Progenitor cell of endocrine pancreas (in vitro differentiated cells): ENCODE measurements at regions not wholly inside any gene's neighbourhood (a gene's known extent, or its start where the extent isn't known, plus 50 kb on each side); places are given as distances from the start of the nearest gene placed in this dataset.

Experiments
- DNase-seq: peaks from one replicate; pipeline ENCODE4 v3.0.0; 2021; ENCODE audit warnings: low spot score; ENCODE audit not compliant: unreplicated experiment
- H3K27ac Mint-ChIP-seq: 2 replicates; pipeline ENCODE4 v1.8.0; 2021; ENCODE audit warnings: mild to moderate bottlenecking, moderate library complexity, mixed read lengths
- H3K27me3 Mint-ChIP-seq: 2 replicates; pipeline ENCODE4 v1.8.0; 2021; ENCODE audit warnings: mixed read lengths
- H3K36me3 Mint-ChIP-seq: 2 replicates; pipeline ENCODE4 v1.8.0; 2022; ENCODE audit warnings: mixed read lengths; ENCODE audit not compliant: insufficient read depth
- H3K4me1 Mint-ChIP-seq: 2 replicates; pipeline ENCODE4 v1.8.0; 2021; ENCODE audit warnings: low read depth, mixed read lengths
- H3K4me3 Mint-ChIP-seq: 2 replicates; pipeline ENCODE4 v1.8.0; 2021; ENCODE audit warnings: low read depth, mild to moderate bottlenecking, moderate library complexity, mixed read lengths
- H3K9me3 Mint-ChIP-seq: 2 replicates; pipeline ENCODE4 v1.8.0; 2021; ENCODE audit warnings: low read depth, mixed read lengths
- CTCF ChIP-seq: fragments of 200-600 bp; sonication (generic); IDR thresholded peaks from one replicate; pipeline ENCODE4 v1.5.0; 2021; ENCODE audit warnings: antibody characterized with exemption, mild to moderate bottlenecking; ENCODE audit not compliant: unreplicated experiment

GRCh38 chr3:71961891-71962290 lies 176.9 kb upstream of the PROK2 start:
- Mint-ChIP-seq H3K36me3 (no peaks in the 10 kb centered on the region), H3K27me3 (peaks cover 10% of the 10 kb centered on the region), H3K9me3 (no peaks in the 10 kb centered on the region), H3K4me3 (no peak overlapping the region), H3K27ac (no peak overlapping the region), H3K4me1 (no peaks in the 10 kb centered on the region)
- DNase-seq: no peak
- no peak for TF ChIP-seq CTCF

DNA sequence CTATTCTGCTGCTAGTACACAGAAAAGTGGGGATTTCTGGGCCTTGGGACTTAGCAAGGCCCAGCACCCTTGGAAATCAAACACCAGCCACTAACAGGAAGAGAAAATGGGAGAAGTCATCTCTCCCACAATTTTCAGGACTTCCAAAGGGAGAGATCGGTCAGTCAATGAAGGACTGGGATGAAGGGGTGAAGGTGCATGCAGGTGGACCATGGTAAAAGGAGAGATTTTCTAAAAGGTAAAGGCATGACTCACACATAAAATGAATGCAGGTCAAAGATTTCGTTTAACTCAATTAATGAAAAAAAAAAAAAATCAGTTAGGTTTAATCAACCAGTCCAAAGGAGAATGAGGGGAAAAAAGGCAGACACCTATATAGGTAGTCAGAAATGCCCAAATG lies 176.4 kb upstream of the PROK2 start:
- H3K4me1 Mint-ChIP-seq: no peaks in the 10 kb centered on the region

DNA sequence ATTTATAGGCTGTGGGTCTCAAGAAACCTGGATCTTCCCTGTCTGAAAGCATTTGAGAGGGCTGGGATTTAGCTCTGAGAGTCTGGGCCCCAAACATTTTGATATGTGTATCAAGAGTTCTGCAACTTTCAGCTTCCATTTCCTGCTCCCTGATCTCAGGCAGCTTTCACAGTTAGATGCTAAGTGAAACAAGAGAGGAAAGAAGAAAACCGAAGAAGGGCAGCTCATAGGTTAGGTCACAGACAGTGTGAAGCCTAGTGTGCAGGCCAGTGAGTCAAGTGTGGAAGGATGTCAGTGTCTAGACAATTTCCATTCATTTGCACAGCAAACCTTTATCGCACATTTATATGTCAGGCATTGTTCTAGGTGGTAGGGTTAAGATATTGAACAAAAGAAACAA lies 173.6 kb upstream of the PROK2 start:
- Mint-ChIP-seq H3K27me3 (peaks cover 5% of the 10 kb centered on the region), H3K36me3 (no peaks in the 10 kb centered on the region), H3K9me3 (no peaks in the 10 kb centered on the region), H3K27ac (no peak overlapping the region), H3K4me3 (no peak overlapping the region), H3K4me1 (peaks cover 3% of the 10 kb centered on the region)
- TF ChIP-seq CTCF: no peak
- no peak for DNase-seq

More for the DNA sequence above, 176.4 kb upstream of the PROK2 start:
- H3K9me3 Mint-ChIP-seq: no peaks in the 10 kb centered on the region
- H3K27ac Mint-ChIP-seq: no peak overlapping the region
- peaks cover 6% of the 10 kb centered on the region for H3K27me3 Mint-ChIP-seq
- no peak for DNase-seq
- no peak overlapping the region for H3K4me3 Mint-ChIP-seq
- no peaks in the 10 kb centered on the region for H3K36me3 Mint-ChIP-seq
- TF ChIP-seq CTCF: no peak

GRCh38 chr3:71956716-71957115 lies 171.8 kb upstream of the PROK2 start:
- Mint-ChIP-seq H3K9me3 (no peaks in the 10 kb centered on the region), H3K36me3 (no peaks in the 10 kb centered on the region), H3K4me3 (no peak overlapping the region), H3K27me3 (no peaks in the 10 kb centered on the region), H3K4me1 (peaks cover 3% of the 10 kb centered on the region), H3K27ac (no peak overlapping the region)
- DNase-seq: no peak
- TF ChIP-seq CTCF: no peak

DNA sequence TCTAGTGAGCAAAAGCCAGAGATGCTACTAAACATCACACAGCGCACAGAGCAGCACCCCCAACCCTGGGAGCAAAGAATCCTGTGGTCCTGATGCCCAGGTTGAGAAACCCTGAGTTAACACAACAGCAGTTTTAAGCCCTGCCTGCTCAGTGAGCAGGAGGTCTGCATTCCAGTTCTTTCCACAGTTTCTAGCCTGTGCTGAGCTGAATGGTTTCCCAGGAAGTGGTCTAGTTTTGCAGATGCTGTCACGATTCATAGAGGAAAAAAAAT lies 171.1 kb upstream of the PROK2 start:
- Mint-ChIP-seq H3K27me3 (peaks cover 6% of the 10 kb centered on the region), H3K4me1 (peaks cover 3% of the 10 kb centered on the region), H3K9me3 (no peaks in the 10 kb centered on the region), H3K27ac (no peak overlapping the region), H3K36me3 (no peaks in the 10 kb centered on the region), H3K4me3 (no peak overlapping the region)
- TF ChIP-seq CTCF: no peak
- no peak for DNase-seq
